ENCODE measurements at regions not wholly inside any gene's neighbourhood (a gene's known extent, or its start where the extent isn't known, plus 50 kb on each side); places are given as distances from the start of the nearest gene placed in this dataset.

DNA sequence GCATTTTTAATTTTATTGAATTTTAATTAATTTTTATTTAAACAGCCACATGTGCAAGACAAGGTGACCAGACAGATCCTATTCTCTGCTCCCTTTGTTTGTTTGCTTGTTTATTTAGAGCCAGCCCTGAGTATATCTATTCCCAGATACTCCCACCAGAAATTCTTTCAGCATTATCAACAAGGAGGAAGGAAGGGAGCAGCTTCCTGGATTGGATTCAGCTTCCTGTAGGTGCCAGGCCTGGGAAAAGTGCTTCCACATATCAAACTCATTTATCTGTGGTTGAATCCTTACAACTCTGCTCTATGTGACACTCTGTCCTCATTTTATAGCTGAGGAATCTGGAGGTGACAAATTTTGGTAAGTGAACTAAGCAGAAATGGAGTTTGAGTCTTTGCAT, 60.5 kb upstream of the KLF7 start:
- TF ChIP-seq SP1 (IDR thresholded peaks at IDR 0.05) (no peak), YY1 (IDR thresholded peaks at IDR 0.05) (no peak), CTCF (IDR thresholded peaks at IDR 0.05; ENCODE audit: low read depth, low read length, missing input control) (no peak), GABPA (IDR thresholded peaks at IDR 0.05 in 1 of 2, conservative IDR thresholded peaks at IDR 0.05 in 1 of 2) (no peak), RXRA (IDR thresholded peaks at IDR 0.05) (no peak), EGR1 (IDR thresholded peaks at IDR 0.05; ENCODE audit: low read depth in 2 of 2) (no peak), TAF1 (conservative IDR thresholded peaks at IDR 0.05) (no peak), RAD21 (IDR thresholded peaks at IDR 0.05) (peak in 1 of 2 donors; percentile 4), MAX (IDR thresholded peaks at IDR 0.05) (no peak)
- TF ChIP-seq, protein P1, sequence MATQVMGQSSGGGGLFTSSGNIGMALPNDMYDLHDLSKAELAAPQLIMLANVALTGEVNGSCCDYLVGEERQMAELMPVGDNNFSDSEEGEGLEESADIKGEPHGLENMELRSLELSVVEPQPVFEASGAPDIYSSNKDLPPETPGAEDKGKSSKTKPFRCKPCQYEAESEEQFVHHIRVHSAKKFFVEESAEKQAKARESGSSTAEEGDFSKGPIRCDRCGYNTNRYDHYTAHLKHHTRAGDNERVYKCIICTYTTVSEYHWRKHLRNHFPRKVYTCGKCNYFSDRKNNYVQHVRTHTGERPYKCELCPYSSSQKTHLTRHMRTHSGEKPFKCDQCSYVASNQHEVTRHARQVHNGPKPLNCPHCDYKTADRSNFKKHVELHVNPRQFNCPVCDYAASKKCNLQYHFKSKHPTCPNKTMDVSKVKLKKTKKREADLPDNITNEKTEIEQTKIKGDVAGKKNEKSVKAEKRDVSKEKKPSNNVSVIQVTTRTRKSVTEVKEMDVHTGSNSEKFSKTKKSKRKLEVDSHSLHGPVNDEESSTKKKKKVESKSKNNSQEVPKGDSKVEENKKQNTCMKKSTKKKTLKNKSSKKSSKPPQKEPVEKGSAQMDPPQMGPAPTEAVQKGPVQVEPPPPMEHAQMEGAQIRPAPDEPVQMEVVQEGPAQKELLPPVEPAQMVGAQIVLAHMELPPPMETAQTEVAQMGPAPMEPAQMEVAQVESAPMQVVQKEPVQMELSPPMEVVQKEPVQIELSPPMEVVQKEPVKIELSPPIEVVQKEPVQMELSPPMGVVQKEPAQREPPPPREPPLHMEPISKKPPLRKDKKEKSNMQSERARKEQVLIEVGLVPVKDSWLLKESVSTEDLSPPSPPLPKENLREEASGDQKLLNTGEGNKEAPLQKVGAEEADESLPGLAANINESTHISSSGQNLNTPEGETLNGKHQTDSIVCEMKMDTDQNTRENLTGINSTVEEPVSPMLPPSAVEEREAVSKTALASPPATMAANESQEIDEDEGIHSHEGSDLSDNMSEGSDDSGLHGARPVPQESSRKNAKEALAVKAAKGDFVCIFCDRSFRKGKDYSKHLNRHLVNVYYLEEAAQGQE (IDR thresholded peaks at IDR 0.05): no peak

Measured in liver (tissue), 3 donors.